OCI-LY1 (cell line): ENCODE measurements at regions not wholly inside any gene's neighbourhood (a gene's known extent, or its start where the extent isn't known, plus 50 kb on each side); places are given as distances from the start of the nearest gene placed in this dataset.

ENCODE experiments used
- H2AFZ ChIP-seq: fragments of 200-600 bp; sonication (generic), shearing (Covaris generic); 2 replicates; pipeline ENCODE4 v1.6.0; 2014; ENCODE audit warnings: antibody characterized with exemption, mild to moderate bottlenecking, low read length
- H3F3A ChIP-seq: fragments of 200-600 bp; sonication (generic), shearing (Covaris generic); 2 replicates; pipeline ENCODE4 v1.6.0; 2014; ENCODE audit warnings: mild to moderate bottlenecking, antibody characterized with exemption, low read length, moderate library complexity; ENCODE audit not compliant: insufficient read depth
- H3K27ac ChIP-seq: fragments of 200-600 bp; sonication (generic); 2 replicates; pipeline ENCODE4 v1.5.1; 2014; ENCODE audit warnings: low read length, mixed run types, mild to moderate bottlenecking, low read depth; ENCODE audit not compliant: poor library complexity, severe bottlenecking
- H3K27me3 ChIP-seq: fragments of 200-600 bp; sonication (generic); 2 replicates; pipeline ENCODE4 v1.6.0; 2014; ENCODE audit warnings: antibody characterized with exemption, mild to moderate bottlenecking, low read length, moderate library complexity; ENCODE audit not compliant: insufficient read depth
- H3K36me3 ChIP-seq: fragments of 200-600 bp; sonication (generic); 2 replicates; pipeline ENCODE4 v1.6.1; 2014; ENCODE audit warnings: mild to moderate bottlenecking, antibody characterized with exemption, low read length, moderate library complexity, mixed read lengths; ENCODE audit not compliant: insufficient read depth
- H3K4me1 ChIP-seq: fragments of 200-600 bp; sonication (generic); 2 replicates; pipeline ENCODE4 v1.5.1; 2014; ENCODE audit warnings: mild to moderate bottlenecking, low read length, moderate library complexity; ENCODE audit not compliant: insufficient read depth, severe bottlenecking
- H3K4me2 ChIP-seq: fragments of 200-600 bp; sonication (generic), shearing (Covaris generic); 2 replicates; pipeline ENCODE4 v1.6.1; 2014; ENCODE audit warnings: low read length
- H3K4me3 ChIP-seq: fragments of 200-600 bp; sonication (generic); 2 replicates; pipeline ENCODE4 v1.5.1; 2014; ENCODE audit warnings: low read length, low read depth, mild to moderate bottlenecking, mixed read lengths; ENCODE audit not compliant: poor library complexity, severe bottlenecking
- H3K79me2 ChIP-seq: fragments of 200-600 bp; shearing (Covaris generic); 2 replicates; pipeline ENCODE4 v1.6.1; 2016; ENCODE audit warnings: mixed run types, low read length, mixed read lengths; ENCODE audit not compliant: insufficient read depth
- H3K9ac ChIP-seq: fragments of 200-600 bp; sonication (generic), shearing (Covaris generic); 2 replicates; pipeline ENCODE4 v1.6.1; 2014; ENCODE audit warnings: mild to moderate bottlenecking, low read length, mixed read lengths
- H3K9me2 ChIP-seq: fragments of 200-600 bp; sonication (generic), shearing (Covaris generic); 2 replicates; pipeline ENCODE4 v1.6.1; 2014; ENCODE audit warnings: low read depth, mild to moderate bottlenecking, low read length, mixed read lengths
- H3K9me3 ChIP-seq: fragments of 200-600 bp; shearing (Covaris generic); 2 replicates; pipeline ENCODE4 v1.6.1; 2014; ENCODE audit warnings: low read length, mixed read lengths
- H4K20me1 ChIP-seq: fragments of 200-600 bp; sonication (generic), shearing (Covaris generic); 2 replicates; pipeline ENCODE4 v1.6.0; 2016; ENCODE audit warnings: mild to moderate bottlenecking, low read length; ENCODE audit not compliant: insufficient read depth
- CTCF ChIP-seq: fragments of 200-600 bp; sonication (generic), shearing (Covaris generic); IDR thresholded peaks from 2 replicates; pipeline ENCODE4 v1.5.1; 2017; ENCODE audit warnings: mild to moderate bottlenecking, antibody characterized with exemption, low read length, moderate library complexity, mixed read lengths
- EZH2 ChIP-seq: fragments of 200-600 bp; sonication (generic), shearing (Covaris generic); IDR thresholded peaks from 2 replicates; pipeline ENCODE4 v1.8.0; 2017; ENCODE audit warnings: borderline replicate concordance, mixed run types, mild to moderate bottlenecking, antibody characterized with exemption, low read length, moderate library complexity, mixed read lengths

- no peaks in the 10 kb centered on the region for H3K79me2 ChIP-seq
- H3K36me3 ChIP-seq: no peaks in the 10 kb centered on the region
- no peak for TF ChIP-seq CTCF
- TF ChIP-seq EZH2: no peak
- H2AFZ ChIP-seq: no peak overlapping the region
- no peaks in the 10 kb centered on the region for H3K27me3 ChIP-seq
- no peak overlapping the region for H3K4me3 ChIP-seq
- H3K4me1 ChIP-seq: no peaks in the 10 kb centered on the region
- H3K9ac ChIP-seq: no peak overlapping the region
- no peaks in the 10 kb centered on the region for H3F3A ChIP-seq
- H3K27ac ChIP-seq: no peak overlapping the region
- no peaks in the 10 kb centered on the region for H4K20me1 ChIP-seq
- H3K9me2 ChIP-seq: no peaks in the 10 kb centered on the region
- no peak overlapping the region for H3K4me2 ChIP-seq
- no peaks in the 10 kb centered on the region for H3K9me3 ChIP-seq
Measured at GRCh38 chr3:17877299-17877698, 134.9 kb upstream of the TBC1D5 start.

- no peaks in the 10 kb centered on the region for H3K9me2 ChIP-seq
- no peaks in the 10 kb centered on the region for H3K9me3 ChIP-seq
- H3K27me3 ChIP-seq: no peaks in the 10 kb centered on the region
- no peak for TF ChIP-seq EZH2
- no peaks in the 10 kb centered on the region for H3K79me2 ChIP-seq
- no peaks in the 10 kb centered on the region for H3K36me3 ChIP-seq
- no peaks in the 10 kb centered on the region for H4K20me1 ChIP-seq
- no peaks in the 10 kb centered on the region for H3K4me1 ChIP-seq
- H3K4me2 ChIP-seq: no peak overlapping the region
- H3K9ac ChIP-seq: no peak overlapping the region
- no peak overlapping the region for H3K4me3 ChIP-seq
- no peak overlapping the region for H2AFZ ChIP-seq
- no peaks in the 10 kb centered on the region for H3F3A ChIP-seq
- H3K27ac ChIP-seq: no peak overlapping the region
Measured at GRCh38 chr3:17874636-17875035, 132.2 kb upstream of the TBC1D5 start.

- Histone ChIP-seq H4K20me1 (no peaks in the 10 kb centered on the region), H3K9ac (no peak overlapping the region), H2AFZ (no peak overlapping the region), H3K27me3 (no peaks in the 10 kb centered on the region), H3K4me1 (no peaks in the 10 kb centered on the region), H3K9me3 (no peaks in the 10 kb centered on the region), H3K4me3 (no peak overlapping the region), H3K79me2 (no peaks in the 10 kb centered on the region), H3K4me2 (no peak overlapping the region), H3K36me3 (no peaks in the 10 kb centered on the region), H3K9me2 (no peaks in the 10 kb centered on the region), H3K27ac (no peak overlapping the region), H3F3A (no peaks in the 10 kb centered on the region)
- TF ChIP-seq EZH2 (no peak), CTCF (no peak)
Measured at GRCh38 chr3:17872457-17872856, 130.0 kb upstream of the TBC1D5 start.

- TF ChIP-seq CTCF: no peak
- no peak for TF ChIP-seq EZH2
- no peak overlapping the region for H3K27ac ChIP-seq
- H3K4me3 ChIP-seq: no peak overlapping the region
- no peaks in the 10 kb centered on the region for H3K4me1 ChIP-seq
- no peaks in the 10 kb centered on the region; the same call in 1 of the 2 replicates for H3K9me2 ChIP-seq
- H3F3A ChIP-seq: no peaks in the 10 kb centered on the region
- no peaks in the 10 kb centered on the region for H4K20me1 ChIP-seq
- H3K79me2 ChIP-seq: no peaks in the 10 kb centered on the region
- no peak overlapping the region for H2AFZ ChIP-seq
- H3K36me3 ChIP-seq: no peaks in the 10 kb centered on the region
- H3K9ac ChIP-seq: no peak overlapping the region
- no peaks in the 10 kb centered on the region for H3K9me3 ChIP-seq
- H3K27me3 ChIP-seq: no peaks in the 10 kb centered on the region
- no peak overlapping the region for H3K4me2 ChIP-seq
Measured at GRCh38 chr3:17865631-17866030, 123.2 kb upstream of the TBC1D5 start.
